ENCODE measurements at regions not wholly inside any gene's neighbourhood (a gene's known extent, or its start where the extent isn't known, plus 50 kb on each side); places are given as distances from the start of the nearest gene placed in this dataset.
"Not testable (repeated sequence)": the region's sequence is repeated elsewhere in the genome, so short reads cannot be mapped to it uniquely, and the experiment has no call there.

DNA sequence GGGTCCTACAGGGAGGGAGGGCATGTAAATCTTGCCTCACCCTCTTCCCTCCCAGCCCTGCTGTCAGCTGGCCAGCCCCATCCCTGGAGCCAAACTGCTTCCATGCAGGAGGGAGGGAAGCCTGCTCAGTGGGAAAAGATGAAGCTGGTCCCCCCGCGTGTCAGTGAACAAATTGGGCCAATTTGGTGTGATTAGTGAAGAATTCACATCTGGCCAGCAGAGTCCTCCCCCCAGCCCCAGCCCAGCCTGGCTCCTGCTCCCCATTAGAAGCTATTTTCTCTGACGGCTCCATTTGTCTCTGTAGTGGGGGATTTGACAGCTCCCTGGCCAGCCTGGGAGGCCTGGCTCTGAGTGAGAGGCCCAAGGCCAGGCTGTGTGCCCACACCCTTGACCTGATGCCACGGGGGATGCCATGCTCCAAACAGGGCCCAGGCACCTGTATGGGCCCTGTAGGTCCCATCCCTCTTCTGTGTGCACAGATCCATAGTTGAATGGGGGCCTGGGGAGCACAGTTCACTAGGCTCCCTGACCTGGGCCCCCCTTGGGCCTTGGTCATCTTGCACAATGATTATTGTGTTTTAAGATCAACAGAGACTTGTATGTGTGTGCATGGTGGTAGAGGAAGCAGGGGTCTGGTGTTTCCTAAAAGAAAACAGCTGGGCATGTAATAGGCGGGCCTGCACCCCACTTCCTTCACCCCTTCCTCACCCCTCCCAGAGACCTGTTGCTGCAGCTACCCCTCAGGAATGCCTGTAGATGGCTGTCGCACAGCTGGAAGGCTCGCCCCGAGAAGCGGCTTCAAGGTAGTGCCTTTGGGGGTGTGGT, 50.7 kb upstream of the TAC4 start:
- no peak for DNase-seq (ENCODE audit: low read depth)

DNA sequence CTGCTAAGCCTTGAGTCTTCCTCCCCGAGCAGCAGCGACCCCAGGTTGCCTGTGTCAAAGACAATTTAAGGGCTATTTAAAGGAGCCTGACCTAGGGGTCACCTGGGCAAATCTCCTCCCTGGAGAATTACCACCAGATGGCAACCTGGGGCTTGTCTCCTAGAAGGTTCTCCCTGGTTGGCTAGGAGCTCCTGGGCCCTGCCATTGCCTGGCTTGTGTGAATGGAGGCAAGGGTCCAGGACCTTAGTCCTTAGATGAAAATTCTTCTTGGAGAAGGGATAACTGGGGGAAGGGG, 51.3 kb upstream of the TAC4 start:
- DNase-seq (ENCODE audit: low read depth): peak; percentile 55

- DNase-seq (ENCODE audit: low read depth): no peak
Observed at GRCh38 chr17:49899588-49899987, 51.7 kb upstream of the TAC4 start.

DNA sequence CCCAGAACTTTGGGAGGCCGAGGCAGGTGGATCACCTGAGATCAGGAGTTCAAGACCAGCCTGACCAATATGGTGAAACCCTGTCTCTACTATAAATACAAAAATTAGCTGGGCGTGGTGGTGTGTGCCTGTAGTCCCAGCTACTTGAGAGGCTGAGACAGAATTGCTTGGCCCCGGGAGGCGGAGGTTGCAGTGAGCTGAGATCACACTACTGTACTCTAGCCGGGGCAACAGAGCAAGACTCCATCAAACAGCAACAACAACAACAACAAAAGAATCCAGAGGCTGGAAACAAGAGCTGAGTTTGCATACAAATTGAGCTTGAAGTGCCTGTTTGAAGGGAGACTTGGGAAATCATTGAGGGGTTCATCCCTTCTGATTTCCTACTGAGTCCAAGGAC, 52.9 kb upstream of the TAC4 start:
- DNase-seq (ENCODE audit: low read depth): not testable (repeated sequence)

DNA sequence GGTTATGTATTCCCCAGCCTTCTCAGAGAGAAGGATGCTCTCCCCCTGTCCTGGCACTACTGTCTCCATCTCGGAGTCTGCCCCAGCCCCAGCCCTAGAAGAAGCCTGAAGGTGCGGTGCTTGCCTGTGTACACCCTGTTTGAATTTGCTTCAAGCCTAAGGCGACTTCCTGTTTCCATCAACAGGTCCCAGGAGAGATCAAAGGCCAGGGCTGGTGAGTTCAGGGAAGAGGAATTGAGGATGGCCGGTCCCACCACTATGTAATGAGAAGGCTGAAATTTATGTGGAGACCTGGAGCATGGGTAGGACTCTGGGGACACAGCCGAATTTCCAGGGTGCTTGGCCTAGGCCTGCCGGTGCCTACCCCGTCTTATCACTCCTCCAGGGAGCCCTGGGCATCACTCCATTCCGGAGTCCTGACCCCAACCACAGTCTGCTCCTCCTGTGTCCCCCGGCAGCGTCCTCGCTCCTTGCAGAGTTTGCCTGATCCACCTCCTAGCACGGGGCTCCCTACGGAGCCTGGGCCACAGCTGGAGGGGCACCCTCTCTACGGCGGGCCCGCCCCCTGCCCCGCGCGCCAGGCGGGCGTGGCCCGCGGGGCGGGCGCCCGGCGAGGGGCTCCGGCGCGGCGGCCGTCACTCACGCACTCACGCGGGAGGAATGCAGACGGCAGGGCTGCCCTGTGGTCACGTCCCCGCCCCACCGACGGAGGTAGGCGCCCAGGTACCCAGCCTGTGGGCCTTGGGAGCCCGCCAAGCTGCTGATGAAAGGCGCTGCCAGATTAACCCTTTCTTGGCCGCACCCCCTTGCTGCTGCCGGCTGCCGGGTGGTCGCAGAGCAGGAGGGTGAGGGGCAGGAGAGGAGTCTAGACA, 53.8 kb upstream of the TAC4 start:
- DNase-seq (ENCODE audit: low read depth): no peak

GRCh38 chr17:49903523-49903922, 55.7 kb upstream of the TAC4 start:
- DNase-seq (ENCODE audit: low read depth): no peak

DNA sequence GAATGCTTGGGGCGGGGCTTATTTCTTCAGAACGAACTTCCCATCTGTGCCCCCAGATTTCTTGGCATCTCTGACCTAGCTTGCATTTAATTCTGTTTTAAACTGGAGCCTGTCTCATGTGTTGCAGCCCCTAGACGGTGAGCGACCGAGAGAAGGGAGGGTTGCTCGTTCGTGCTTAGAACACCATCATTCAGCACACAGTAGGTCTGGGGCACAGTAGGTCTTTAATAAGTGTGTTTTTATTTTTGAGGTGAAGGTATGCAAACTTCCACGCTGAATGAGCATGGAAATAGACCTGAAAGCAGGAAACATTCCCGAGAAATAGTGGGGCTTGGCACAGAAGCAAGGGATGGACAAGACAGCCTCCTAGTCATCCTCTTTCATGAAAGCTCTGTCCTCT, 57.0 kb upstream of the TAC4 start:
- no peak for DNase-seq (ENCODE audit: low read depth)

DNA sequence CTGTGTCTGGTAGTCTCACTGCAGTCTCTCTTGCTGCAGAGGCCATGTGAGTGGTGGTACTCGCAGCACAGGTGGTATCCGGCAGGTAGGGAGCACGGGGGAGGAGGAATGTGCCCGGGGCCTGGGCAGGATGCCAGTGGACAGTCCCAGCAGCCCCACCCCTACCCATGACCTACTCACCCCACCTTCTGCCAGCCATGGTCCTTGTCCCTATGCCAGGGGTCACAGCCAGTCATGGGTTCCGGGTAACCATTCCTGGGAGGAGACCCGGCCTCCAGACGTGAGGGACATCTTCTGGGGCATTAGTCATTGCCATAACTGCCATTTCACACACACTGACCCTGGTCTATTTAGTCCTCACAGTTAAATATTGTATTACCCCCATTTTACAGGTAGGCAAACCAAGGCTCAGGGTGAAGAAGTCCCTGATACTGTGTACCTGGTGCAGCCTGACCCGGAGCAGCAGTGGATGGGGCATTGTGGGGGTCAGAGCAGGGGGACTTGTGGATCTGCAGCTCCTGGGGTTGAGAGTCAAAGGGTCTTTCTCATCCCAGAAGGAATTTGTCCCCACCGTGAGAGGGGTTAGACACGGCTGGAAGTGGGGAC, 58.8 kb upstream of the TAC4 start:
- no peak for DNase-seq (ENCODE audit: low read depth)

- no peak for DNase-seq (ENCODE audit: low read depth)
Observed at GRCh38 chr17:49907279-49907678, 59.4 kb upstream of the TAC4 start.

GRCh38 chr17:49908782-49909714, 59.9 kb upstream of the DLX4 start:
- no peak for DNase-seq (ENCODE audit: low read depth)

- peak; percentile 72 for DNase-seq (ENCODE audit: low read depth)
Observed at GRCh38 chr17:49910094-49910857, 58.7 kb upstream of the DLX4 start.

DNA sequence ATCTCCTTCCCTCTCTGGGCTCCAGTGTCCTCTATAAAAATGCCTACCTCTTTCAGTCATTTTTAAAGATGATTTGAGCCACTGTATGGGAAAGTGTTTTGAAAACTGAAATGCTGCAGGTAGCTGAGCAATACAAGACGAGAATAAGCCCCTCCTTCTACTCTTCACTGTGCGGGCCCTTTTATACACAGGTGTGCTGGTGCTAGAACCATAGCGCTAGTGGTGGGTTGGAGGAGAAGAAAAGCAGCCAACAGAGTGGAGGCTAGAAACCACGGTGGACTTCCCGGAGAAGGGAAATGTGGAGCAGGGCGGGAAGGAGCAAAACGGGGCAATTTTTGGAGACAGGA, 58.2 kb upstream of the DLX4 start:
- DNase-seq (ENCODE audit: low read depth): no peak

DNA sequence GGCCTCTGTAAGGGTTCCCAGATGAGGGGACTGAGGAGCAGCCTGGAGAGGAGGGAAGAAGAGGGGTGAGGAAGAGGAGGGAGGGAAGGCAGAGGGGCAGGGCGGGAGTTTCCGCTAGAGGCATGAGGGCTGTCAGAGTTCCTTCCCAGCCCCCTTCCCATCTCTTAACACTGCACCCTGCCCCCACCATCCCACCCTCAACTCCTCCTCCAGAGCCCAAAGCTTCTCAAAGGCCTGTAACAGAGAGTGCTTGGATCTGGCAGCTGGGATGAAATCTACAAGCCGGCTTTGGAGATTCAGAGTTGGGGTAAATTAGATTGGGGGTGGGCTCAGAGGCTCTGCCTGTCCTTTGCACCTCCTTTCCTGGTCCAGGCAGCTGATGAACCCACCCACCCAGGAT, 57.3 kb upstream of the DLX4 start:
- DNase-seq (ENCODE audit: low read depth): no peak

- peak; percentile 85 for DNase-seq (ENCODE audit: low read depth)
Observed at GRCh38 chr17:49913226-49914095, 55.5 kb upstream of the DLX4 start.

DNA sequence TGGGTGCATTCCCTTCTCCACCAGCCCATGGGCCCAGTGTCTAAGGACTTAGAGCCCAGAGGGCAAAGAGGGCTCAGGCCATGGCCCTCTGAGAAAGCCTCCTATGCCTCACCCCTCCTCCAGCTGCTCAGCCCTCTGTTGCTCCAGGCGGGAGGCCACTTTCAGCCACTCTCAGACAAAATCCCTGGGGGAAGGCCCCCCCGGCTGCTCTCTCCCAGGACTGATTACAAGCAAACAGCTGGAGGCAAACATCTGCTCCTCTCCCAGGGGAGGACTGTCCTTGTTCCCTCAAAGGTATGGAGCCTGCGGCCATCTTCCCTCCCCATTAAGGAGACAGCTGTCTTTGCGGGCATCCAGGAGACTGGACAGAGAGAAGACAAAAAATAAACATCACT, 54.9 kb upstream of the DLX4 start:
- peak; percentile 78 for DNase-seq (ENCODE audit: low read depth)

DNA sequence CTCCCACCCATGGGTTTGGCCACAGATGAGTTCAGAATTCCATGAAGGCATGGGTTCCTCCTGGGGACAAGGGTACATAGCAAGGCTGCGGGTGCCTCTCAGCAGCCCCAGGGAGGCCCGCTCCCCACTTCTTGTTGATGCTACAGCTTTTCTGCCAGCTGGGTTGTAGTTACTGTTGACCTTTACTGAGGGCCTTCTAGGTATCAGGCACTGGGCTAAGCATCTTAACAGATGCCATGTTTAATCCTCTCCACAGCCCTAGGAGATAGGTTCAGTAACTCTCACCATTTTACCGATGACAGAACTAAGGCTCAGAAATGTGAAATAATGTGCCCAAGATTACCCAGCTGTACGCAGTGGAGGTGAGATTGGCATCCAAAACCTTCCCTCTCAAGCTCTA, 54.3 kb upstream of the DLX4 start:
- DNase-seq (ENCODE audit: low read depth): no peak

GRCh38 chr17:49915260-49915659, 53.7 kb upstream of the DLX4 start:
- no peak for DNase-seq (ENCODE audit: low read depth)

DNA sequence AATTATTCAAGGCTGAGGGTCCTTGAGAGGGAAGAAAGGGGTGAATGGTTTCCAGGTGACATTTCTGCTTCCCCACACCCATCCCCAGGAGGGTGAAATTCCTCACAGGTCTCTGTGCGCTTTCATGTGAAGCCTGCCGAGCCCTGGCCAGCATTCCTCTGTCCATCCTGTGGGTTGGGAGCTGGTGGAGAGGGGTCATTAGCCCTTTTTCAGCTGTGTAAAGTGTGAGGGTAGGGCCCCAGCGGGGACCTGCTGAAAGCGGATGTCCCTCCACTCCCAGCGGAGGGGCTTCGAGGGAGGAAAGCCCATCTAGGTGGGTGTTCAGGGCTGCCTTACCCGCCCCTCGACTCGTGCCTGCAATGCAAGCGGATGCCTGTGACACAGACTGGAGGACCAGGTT, 53.3 kb upstream of the DLX4 start:
- no peak for DNase-seq (ENCODE audit: low read depth)

GRCh38 chr17:49916854-49917515, 52.0 kb upstream of the DLX4 start:
- DNase-seq (ENCODE audit: low read depth): no peak

GRCh38 chr17:49918591-49918990, 50.4 kb upstream of the DLX4 start:
- no peak for DNase-seq (ENCODE audit: low read depth)

All from M059J (cell line).